ENCODE measurements at regions not wholly inside any gene's neighbourhood (a gene's known extent, or its start where the extent isn't known, plus 50 kb on each side); places are given as distances from the start of the nearest gene placed in this dataset.
A peak's percentile ranks its signal among the peaks of the same experiment; 100 is the strongest.

- DNase-seq: no peak
Measured at GRCh38 chr7:28231176-28231575, 50.6 kb upstream of the JAZF1 start.

- no peak for DNase-seq
Measured at GRCh38 chr7:28236560-28236959, 56.0 kb upstream of the JAZF1 start.

- DNase-seq: no peak
Measured at GRCh38 chr7:28237363-28237762, 56.8 kb upstream of the JAZF1 start.

- no peak for DNase-seq
Measured at GRCh38 chr7:28239823-28240204, 59.2 kb upstream of the JAZF1 start.

- DNase-seq: no peak
Measured at GRCh38 chr7:28240481-28240880, 59.9 kb upstream of the JAZF1 start.

GRCh38 chr7:28243861-28244260, 63.3 kb upstream of the JAZF1 start:
- no peak for DNase-seq

GRCh38 chr7:28245123-28245878, 64.7 kb upstream of the JAZF1 start:
- DNase-seq: peak; percentile 19

GRCh38 chr7:28246921-28247461, 66.4 kb upstream of the JAZF1 start:
- DNase-seq: no peak

GRCh38 chr7:28258240-28258639, 77.6 kb upstream of the JAZF1 start:
- peak; percentile 66 for DNase-seq

GRCh38 chr7:28260969-28261368, 80.4 kb upstream of the JAZF1 start:
- DNase-seq: no peak

GRCh38 chr7:28263622-28264271, 83.2 kb upstream of the JAZF1 start:
- no peak for DNase-seq

GRCh38 chr7:28266402-28266801, 85.8 kb upstream of the JAZF1 start:
- DNase-seq: no peak

- no peak for DNase-seq
Measured at GRCh38 chr7:28267012-28267411, 86.4 kb upstream of the JAZF1 start.

GRCh38 chr7:28269700-28270361, 89.2 kb upstream of the JAZF1 start:
- DNase-seq: no peak

GRCh38 chr7:28270536-28270935, 89.9 kb upstream of the JAZF1 start:
- DNase-seq: no peak

GRCh38 chr7:28272461-28272877, 91.9 kb upstream of the JAZF1 start:
- DNase-seq: no peak

GRCh38 chr7:28276298-28276697, 95.7 kb upstream of the JAZF1 start:
- DNase-seq: no peak

- DNase-seq: no peak
Measured at GRCh38 chr7:28277364-28277763, 96.8 kb upstream of the JAZF1 start.

GRCh38 chr7:28277958-28278357, 97.4 kb upstream of the JAZF1 start:
- no peak for DNase-seq

GRCh38 chr7:28280516-28280915, 99.9 kb upstream of the JAZF1 start:
- no peak for DNase-seq

- no peak for DNase-seq
Measured at GRCh38 chr7:28290496-28290895, 109.9 kb upstream of the JAZF1 start.

- no peak for DNase-seq
Measured at GRCh38 chr7:28291559-28291958, 111.0 kb upstream of the JAZF1 start.

GRCh38 chr7:28292834-28293526, 112.4 kb upstream of the JAZF1 start:
- DNase-seq: no peak

- no peak for DNase-seq
Measured at GRCh38 chr7:28293527-28293835, 112.9 kb upstream of the JAZF1 start.
